ENCODE measurements at regions not wholly inside any gene's neighbourhood (a gene's known extent, or its start where the extent isn't known, plus 50 kb on each side); places are given as distances from the start of the nearest gene placed in this dataset.

- DNase-seq (ENCODE audit: low read depth in 2 of 2), result no peak
Measured at GRCh38 chr11:128089962-128090361, 497.4 kb downstream of the ETS1 start.

GRCh38 chr11:128086794-128087193 lies 500.6 kb downstream of the ETS1 start:
- no peak for DNase-seq (ENCODE audit: low read depth in 2 of 2)

GRCh38 chr11:128085276-128085675 lies 502.1 kb downstream of the ETS1 start:
- DNase-seq (ENCODE audit: low read depth in 2 of 2), result no peak

- DNase-seq (ENCODE audit: low read depth in 2 of 2), result no peak
Measured at GRCh38 chr11:128082574-128082973, 504.8 kb downstream of the ETS1 start.

GRCh38 chr11:128069665-128070064 lies 517.7 kb downstream of the ETS1 start:
- no peak for DNase-seq (ENCODE audit: low read depth in 2 of 2)

- no peak for DNase-seq (ENCODE audit: low read depth in 2 of 2)
Measured at GRCh38 chr11:128067780-128068179, 519.6 kb downstream of the ETS1 start.

GRCh38 chr11:128066399-128066798 lies 521.0 kb downstream of the ETS1 start:
- DNase-seq (ENCODE audit: low read depth in 2 of 2), result no peak

GRCh38 chr11:128061281-128061871 lies 526.0 kb downstream of the ETS1 start:
- DNase-seq (ENCODE audit: low read depth in 2 of 2), result no peak

- DNase-seq (ENCODE audit: low read depth in 2 of 2), result no peak
Measured at GRCh38 chr11:128058580-128059208, 528.7 kb downstream of the ETS1 start.

GRCh38 chr11:128057786-128058395 lies 529.5 kb downstream of the ETS1 start:
- no peak for DNase-seq (ENCODE audit: low read depth in 2 of 2)

- no peak for DNase-seq (ENCODE audit: low read depth in 2 of 2)
Measured at GRCh38 chr11:128055576-128056217, 531.7 kb downstream of the ETS1 start.

- DNase-seq (ENCODE audit: low read depth in 2 of 2), result no peak
Measured at GRCh38 chr11:128053981-128054931, 533.1 kb downstream of the ETS1 start.

- DNase-seq (ENCODE audit: low read depth in 2 of 2), result no peak
Measured at GRCh38 chr11:128052912-128053641, 534.3 kb downstream of the ETS1 start.

- no peak for DNase-seq (ENCODE audit: low read depth in 2 of 2)
Measured at GRCh38 chr11:128048121-128048520, 539.2 kb downstream of the ETS1 start.

- no peak for DNase-seq (ENCODE audit: low read depth in 2 of 2)
Measured at GRCh38 chr11:128047026-128047425, 540.3 kb downstream of the ETS1 start.

- DNase-seq (ENCODE audit: low read depth in 2 of 2), result no peak
Measured at GRCh38 chr11:128046213-128046612, 541.1 kb downstream of the ETS1 start.

GRCh38 chr11:128045094-128045725 lies 542.1 kb downstream of the ETS1 start:
- no peak for DNase-seq (ENCODE audit: low read depth in 2 of 2)

GRCh38 chr11:128042290-128042751 lies 545.0 kb downstream of the ETS1 start:
- no peak for DNase-seq (ENCODE audit: low read depth in 2 of 2)

- DNase-seq (ENCODE audit: low read depth in 2 of 2), result no peak
Measured at GRCh38 chr11:128040603-128041002, 546.8 kb downstream of the ETS1 start.
